ENCODE measurements at regions not wholly inside any gene's neighbourhood (a gene's known extent, or its start where the extent isn't known, plus 50 kb on each side); places are given as distances from the start of the nearest gene placed in this dataset.

- TF ChIP-seq ZBED4 (CRISPR knock-in tag; IDR thresholded peaks at IDR 0.05; ENCODE audit: borderline replicate concordance) (no peak), CHD2 (IDR thresholded peaks at IDR 0.05; ENCODE audit: low read depth, low read length) (no peak), ZNF124 (CRISPR knock-in tag; IDR thresholded peaks at IDR 0.05) (no peak), ZNF496 (CRISPR knock-in tag; IDR thresholded peaks at IDR 0.05; ENCODE audit: insufficient replicate concordance) (no peak), FOXK2 (IDR thresholded peaks at IDR 0.05) (no peak), ZIK1 (CRISPR knock-in tag; IDR thresholded peaks at IDR 0.05; ENCODE audit: borderline replicate concordance, low read depth) (no peak), ISL2 (CRISPR knock-in tag; IDR thresholded peaks at IDR 0.05) (no peak)
- TF ChIP-seq, protein P1, sequence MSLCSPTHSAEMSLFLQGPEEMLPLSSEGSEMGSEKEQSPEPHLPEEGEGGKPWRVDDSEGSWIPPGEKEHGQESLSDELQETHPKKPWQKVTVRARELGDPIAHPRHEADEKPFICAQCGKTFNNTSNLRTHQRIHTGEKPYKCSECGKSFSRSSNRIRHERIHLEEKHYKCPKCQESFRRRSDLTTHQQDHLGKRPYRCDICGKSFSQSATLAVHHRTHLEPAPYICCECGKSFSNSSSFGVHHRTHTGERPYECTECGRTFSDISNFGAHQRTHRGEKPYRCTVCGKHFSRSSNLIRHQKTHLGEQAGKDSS (CRISPR knock-in tag; IDR thresholded peaks at IDR 0.05; ENCODE audit: borderline replicate concordance, low read depth), result no peak
- TF ChIP-seq, protein P2, sequence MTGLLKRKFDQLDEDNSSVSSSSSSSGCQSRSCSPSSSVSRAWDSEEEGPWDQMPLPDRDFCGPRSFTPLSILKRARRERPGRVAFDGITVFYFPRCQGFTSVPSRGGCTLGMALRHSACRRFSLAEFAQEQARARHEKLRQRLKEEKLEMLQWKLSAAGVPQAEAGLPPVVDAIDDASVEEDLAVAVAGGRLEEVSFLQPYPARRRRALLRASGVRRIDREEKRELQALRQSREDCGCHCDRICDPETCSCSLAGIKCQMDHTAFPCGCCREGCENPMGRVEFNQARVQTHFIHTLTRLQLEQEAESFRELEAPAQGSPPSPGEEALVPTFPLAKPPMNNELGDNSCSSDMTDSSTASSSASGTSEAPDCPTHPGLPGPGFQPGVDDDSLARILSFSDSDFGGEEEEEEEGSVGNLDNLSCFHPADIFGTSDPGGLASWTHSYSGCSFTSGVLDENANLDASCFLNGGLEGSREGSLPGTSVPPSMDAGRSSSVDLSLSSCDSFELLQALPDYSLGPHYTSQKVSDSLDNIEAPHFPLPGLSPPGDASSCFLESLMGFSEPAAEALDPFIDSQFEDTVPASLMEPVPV (CRISPR knock-in tag; IDR thresholded peaks at IDR 0.05), result no peak
These were observed 1618.6 kb upstream of the PRMT6 start (continued) for GRCh38 chr1:105437847-105438246.
